ENCODE measurements at regions not wholly inside any gene's neighbourhood (a gene's known extent, or its start where the extent isn't known, plus 50 kb on each side); places are given as distances from the start of the nearest gene placed in this dataset.

GRCh38 chr6:134477991-134478635 lies 160.2 kb upstream of the SGK1 start:
- DNase-seq: no peak

DNA sequence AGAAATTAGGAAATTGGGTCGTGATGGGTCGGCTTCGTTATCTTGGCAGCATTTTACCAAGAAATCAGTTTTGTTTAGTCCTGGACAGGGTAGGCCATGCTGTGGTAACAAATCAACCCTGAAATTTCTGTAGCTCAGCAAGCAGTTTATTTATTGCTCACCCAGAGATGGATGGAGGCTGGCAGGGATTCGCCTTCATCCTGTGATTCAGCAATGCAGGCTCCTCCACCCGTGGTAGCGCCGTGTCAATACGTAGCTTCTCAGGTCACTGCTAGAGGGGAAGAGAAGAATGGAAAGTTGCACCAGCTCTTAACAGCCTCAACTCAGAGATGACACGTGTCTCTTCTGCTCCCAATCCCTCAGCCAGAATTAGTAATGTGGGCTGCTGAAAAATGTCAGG lies 157.0 kb upstream of the SGK1 start:
- no peak for DNase-seq

- DNase-seq: no peak
Measured at GRCh38 chr6:134472661-134473060, 154.7 kb upstream of the SGK1 start.

DNA sequence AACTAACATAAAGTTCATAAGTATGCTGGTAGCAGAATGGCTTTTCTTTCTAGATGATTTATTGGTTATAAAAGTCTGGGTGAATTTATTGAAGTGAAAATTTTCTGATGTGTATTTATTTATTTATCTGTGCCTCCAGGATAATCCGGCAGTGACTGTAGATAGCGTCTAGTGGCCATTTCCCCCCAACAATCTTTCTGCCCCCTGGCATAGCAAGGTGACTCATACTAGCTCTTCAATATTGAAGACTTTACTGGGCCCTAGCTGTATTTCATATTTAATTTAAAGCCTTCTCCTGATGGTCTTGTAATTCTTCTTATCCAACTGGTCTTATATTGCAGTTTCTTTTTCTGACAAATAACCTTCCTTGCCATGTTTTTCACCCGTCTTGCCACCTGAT lies 154.1 kb upstream of the SGK1 start:
- DNase-seq: no peak

- DNase-seq: no peak
Measured at GRCh38 chr6:134470457-134470975, 152.6 kb upstream of the SGK1 start.

DNA sequence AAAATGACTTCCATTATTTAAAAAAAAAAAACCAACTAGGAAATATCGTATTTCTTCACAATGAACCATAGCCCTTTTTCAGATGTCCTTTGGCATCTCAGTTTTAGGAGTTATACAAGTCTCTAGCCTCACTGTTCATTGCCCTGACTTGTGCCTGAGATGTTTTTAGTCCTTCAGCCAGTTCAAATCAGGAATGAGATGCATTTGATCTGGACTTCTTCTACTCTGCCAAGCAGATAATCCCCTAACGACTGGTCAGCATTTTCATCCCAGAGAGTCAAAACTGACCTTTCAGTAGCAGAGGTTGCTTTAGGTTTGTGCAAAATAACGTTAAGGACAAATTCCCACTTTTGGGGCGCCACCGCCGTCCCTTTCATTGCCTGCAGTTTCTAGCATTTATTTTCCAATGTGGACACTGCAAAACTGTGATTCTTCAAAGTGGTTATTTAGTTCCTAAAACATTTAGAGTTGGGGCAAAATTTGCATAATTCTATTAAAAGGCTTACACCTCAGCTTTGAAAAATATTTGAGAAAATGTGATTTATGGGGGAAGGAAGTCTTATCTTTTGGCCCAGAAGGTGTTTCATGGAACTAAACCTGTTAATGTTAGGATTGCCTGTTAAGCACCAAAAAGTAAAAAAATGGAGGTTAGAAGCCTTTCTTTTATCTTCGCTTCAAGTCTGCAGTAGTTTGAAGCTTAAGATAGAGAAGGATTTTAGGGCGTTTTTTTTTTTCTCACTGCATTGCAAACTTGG lies 152.0 kb upstream of the SGK1 start:
- no peak for DNase-seq

GRCh38 chr6:134468633-134469032 lies 150.7 kb upstream of the SGK1 start:
- no peak for DNase-seq

- DNase-seq: no peak
Measured at GRCh38 chr6:134467620-134468019, 149.7 kb upstream of the SGK1 start.

DNA sequence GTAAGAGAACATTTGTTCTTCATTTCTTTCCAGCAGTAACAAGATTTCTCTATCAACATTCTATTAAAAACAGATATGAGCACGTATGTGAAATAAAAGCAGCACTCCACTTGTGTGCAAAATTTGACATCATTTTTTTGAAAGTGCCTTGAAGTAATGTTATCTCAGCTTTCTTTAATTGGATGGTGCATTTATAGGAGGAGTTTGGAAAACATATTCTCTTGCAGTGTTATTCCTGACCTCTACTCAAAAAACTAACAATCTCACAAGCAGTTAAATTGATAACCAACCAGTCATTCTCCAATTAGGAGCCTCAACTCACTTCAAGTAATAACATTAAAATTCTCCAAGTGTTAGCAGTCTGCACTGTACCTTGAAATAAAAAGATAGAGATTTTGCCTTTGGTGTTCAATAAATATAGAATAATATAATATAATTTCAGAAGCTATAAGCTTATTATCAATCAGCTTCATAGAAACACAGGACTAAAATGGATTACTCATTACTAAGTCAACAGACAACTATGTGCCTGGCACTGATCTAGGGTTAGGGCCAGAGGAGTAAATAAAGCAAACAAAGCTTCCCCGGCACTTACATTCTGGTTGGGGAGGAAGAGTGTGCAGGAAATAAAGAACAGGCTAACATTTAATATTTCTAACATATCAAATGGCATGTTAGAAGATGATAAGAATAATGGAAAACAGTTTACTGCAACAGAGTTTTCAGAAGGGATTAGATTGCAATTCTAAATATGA lies 149.0 kb upstream of the SGK1 start:
- no peak for DNase-seq

- no peak for DNase-seq
Measured at GRCh38 chr6:134464690-134465411, 146.9 kb upstream of the SGK1 start.

- DNase-seq: no peak
Measured at GRCh38 chr6:134458857-134459657, 141.1 kb upstream of the SGK1 start.

DNA sequence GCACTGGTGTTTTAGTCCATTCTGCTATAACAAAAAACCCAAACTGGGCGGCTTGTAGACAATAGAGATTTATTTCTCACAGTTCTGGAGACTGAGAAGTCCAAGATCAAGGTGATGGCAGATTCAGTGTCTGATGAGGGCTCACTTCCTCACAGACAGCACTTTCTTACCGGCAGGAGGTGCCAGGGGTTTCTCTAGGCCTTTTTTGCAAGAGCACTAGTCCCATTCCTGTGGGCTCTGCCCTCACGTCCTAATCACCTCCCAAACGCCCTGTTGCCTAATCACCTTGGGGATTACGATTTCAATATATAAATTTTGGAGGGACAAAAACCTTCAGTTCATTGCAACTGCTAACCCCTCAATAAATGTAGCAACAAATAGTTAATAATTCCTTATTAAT lies 140.0 kb upstream of the SGK1 start:
- no peak for DNase-seq

DNA sequence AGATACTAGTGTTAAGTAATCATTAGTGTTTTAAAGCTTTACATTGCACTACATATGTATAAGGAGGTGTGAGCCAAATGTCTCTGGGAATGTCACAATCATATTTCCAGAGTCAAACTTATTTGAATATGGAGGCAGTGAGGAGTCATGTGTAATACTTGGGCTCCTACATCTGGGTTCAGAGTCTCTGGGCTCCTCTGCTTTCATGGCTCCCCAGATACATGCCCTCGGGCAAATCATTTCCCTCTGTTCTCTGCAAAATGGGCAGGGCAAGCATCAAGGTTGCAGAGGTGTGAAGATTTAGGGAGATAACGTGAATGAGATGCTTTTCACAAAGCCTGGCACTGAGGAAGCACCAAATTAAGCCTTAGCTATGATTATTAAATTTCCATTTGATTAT lies 138.3 kb upstream of the SGK1 start:
- no peak for DNase-seq

DNA sequence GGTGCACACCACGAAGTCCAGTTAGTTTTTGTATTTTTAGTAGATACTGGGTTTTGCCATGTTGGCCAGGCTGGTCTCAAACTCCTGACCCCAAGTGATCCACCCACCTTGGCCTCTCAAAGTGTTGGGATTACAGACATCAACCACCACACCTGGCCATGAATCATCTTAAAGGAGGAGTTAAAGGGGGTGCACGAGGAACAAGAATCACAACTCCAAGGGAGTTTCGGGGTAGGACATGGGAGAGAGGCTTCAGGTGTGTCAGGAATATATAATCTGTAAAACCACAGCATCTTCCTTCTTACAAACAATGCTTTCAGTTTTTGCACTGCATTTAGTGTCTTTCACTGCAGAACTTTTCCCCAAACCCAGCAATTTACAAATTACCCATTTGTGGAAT lies 137.4 kb upstream of the SGK1 start:
- DNase-seq: no peak

DNA sequence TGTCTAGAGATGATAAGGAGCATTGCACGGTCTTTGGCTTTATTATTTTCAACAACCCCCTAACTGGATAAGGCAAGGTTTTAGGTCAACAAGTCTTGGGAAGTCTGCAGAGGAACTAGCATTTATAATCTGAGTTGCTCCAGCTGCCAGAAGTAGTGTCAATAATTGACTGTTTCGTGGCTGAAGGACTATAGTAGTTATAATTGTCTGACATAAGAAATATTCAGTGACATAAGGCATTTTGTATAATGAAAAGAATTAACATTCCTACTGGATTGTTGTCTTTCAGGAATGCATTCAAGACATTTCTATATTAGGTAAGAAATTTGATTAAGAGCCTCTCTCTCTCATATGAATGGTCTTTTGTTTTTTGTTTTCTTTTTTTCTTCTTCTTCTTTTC lies 136.9 kb upstream of the SGK1 start:
- no peak for DNase-seq

DNA sequence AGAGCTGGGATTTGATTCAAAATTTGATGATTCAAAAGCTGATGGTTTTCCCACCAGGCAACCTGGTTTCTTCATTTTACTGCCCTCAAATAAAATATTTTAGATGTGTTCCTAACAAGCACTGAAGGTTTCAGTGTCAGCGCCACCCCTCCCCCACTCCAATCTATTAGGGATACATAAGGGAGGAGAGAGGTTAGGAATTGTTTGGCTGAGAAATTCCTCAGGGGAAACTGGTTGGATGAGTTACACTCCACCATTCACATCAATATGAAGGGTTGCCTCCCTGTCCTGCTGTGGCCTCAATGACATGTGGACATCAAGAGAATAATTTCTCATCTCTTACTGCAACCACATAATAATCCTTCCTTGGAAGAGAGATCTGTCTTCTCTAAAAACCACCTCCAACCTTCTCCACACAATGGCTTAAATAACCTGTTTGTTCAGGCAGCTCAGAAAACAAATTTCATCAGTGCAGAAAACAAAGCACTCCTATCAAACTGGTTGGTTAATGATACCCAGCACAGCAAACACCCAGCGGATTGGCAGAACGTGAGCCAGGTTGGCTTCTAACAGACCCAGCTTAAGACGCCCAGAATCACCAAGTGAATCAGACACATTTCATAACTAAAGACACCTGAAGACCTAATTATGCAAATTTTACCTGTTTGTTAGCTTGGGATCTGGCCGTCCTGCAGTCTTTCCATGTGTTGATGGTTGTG lies 136.0 kb upstream of the SGK1 start:
- no peak for DNase-seq

- DNase-seq: no peak
Measured at GRCh38 chr6:134452906-134453305, 135.0 kb upstream of the SGK1 start.

DNA sequence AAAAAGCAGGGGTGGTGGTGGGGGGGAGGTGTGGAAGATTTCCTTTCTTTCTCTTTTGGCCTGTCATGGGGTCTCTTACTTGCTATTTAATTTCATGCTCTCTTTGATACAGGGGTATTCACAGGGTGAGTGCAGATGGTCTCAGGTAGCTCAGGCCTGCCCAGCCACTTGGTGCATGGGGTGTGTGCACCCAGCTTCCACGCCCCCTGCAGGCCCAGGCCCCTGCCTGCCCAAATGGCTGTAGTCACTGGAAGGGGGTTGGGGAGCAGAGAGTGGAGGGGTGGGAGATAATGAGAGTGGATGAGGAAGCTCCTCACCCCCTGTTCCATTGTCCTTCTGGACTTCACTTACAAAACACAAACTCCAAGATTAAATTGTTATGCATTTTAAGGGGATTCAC lies 133.6 kb upstream of the SGK1 start:
- no peak for DNase-seq

- DNase-seq: no peak
Measured at GRCh38 chr6:134449781-134450180, 131.9 kb upstream of the SGK1 start.

DNA sequence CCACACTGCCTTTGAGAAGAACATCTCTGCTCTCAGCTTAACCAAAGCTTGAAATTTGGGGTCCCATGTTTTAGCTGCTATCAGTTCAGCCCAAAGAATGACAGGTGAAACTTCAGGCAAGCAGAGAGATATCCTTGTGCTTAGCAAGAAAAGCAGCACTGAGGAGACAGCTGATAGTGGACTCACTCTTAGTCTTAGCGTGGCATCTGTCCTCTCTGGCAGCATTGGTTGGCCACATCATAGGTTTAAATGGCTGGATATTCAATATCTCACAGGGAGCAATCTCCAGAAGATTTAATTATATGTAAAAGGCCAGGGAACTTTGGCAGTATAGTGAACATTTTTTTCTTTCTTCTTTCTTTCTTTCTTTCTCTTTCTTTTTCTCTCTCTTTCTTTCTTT lies 131.1 kb upstream of the SGK1 start:
- DNase-seq: no peak

- DNase-seq: no peak
Measured at GRCh38 chr6:134447883-134448387, 130.0 kb upstream of the SGK1 start.

All from SW 1271 (cell line).